AG10803 (cell line): ENCODE measurements at regions not wholly inside any gene's neighbourhood (a gene's known extent, or its start where the extent isn't known, plus 50 kb on each side); places are given as distances from the start of the nearest gene placed in this dataset.

Source experiments
- DNase-seq: peaks from one replicate; pipeline ENCODE4 v3.0.0; 2010; ENCODE audit warnings: low read depth
- H3K4me3 ChIP-seq: 2 replicates; pipeline ENCODE4 v1.5.1; 2011; ENCODE audit warnings: mild to moderate bottlenecking, low read length, control low read depth
- CTCF ChIP-seq: conservative IDR thresholded peaks from 2 replicates; pipeline ENCODE4 v1.5.1; 2011; ENCODE audit warnings: mild to moderate bottlenecking, low read length, control low read depth, inconsistent platforms

GRCh38 chr2:38181806-38182491, 106.0 kb upstream of the CYP1B1 start:
- no peak for TF ChIP-seq CTCF
- no peak overlapping the region for H3K4me3 ChIP-seq
- no peak for DNase-seq

- H3K4me3 ChIP-seq: no peak overlapping the region
- DNase-seq: peak; percentile 50
- TF ChIP-seq CTCF: no peak
Observed at GRCh38 chr2:38180754-38181153, 104.8 kb upstream of the CYP1B1 start.

GRCh38 chr2:38178556-38179419, 102.8 kb upstream of the CYP1B1 start:
- TF ChIP-seq CTCF: no peak
- peak; percentile 96 for DNase-seq
- no peak overlapping the region for H3K4me3 ChIP-seq

- H3K4me3 ChIP-seq: no peak overlapping the region
- TF ChIP-seq CTCF: no peak
- peak; percentile 88 for DNase-seq
Observed at GRCh38 chr2:38178119-38178518, 102.2 kb upstream of the CYP1B1 start.

- TF ChIP-seq CTCF: no peak
- no peak overlapping the region for H3K4me3 ChIP-seq
- DNase-seq: peak; percentile 96
Observed at GRCh38 chr2:38176619-38177021, 100.7 kb upstream of the CYP1B1 start.

GRCh38 chr2:38174646-38175423, 98.9 kb upstream of the CYP1B1 start:
- H3K4me3 ChIP-seq: no peak overlapping the region

More at GRCh38 chr2:38174646-38175423, 98.9 kb upstream of the CYP1B1 start:
- peak; percentile 100 for DNase-seq
- no peak for TF ChIP-seq CTCF
